Activated naive CD4-positive, alpha-beta T cell treated with anti-CD3 and anti-CD28 coated beads, Interleukin-2, amount 10 ng/mL, durations not matched to agents 7 days and 5 days (primary cell): ENCODE measurements at regions not wholly inside any gene's neighbourhood (a gene's known extent, or its start where the extent isn't known, plus 50 kb on each side); places are given as distances from the start of the nearest gene placed in this dataset.
"Not testable (repeated sequence)": the region's sequence is repeated elsewhere in the genome, so short reads cannot be mapped to it uniquely, and the experiment has no call there.

ENCODE experiments used
- CTCF ChIA-PET: fragments of 350-600 bp; sonication (Branson Sonifier 250); formaldehyde crosslinking; loops from one replicate; lab custom pipeline; 2021; ENCODE audit warnings: antibody characterized with exemption; lab: Charles Lee
- DNase-seq: peaks from one replicate; pipeline ENCODE4 v3.0.0-alpha.2; 2020
- H3K27ac Mint-ChIP-seq: one replicate; pipeline ENCODE4 v1.8.0; 2021; ENCODE audit warnings: mild to moderate bottlenecking, moderate library complexity, mixed read lengths
- H3K27me3 Mint-ChIP-seq: one replicate; pipeline ENCODE4 v1.8.0; 2021; ENCODE audit warnings: mild to moderate bottlenecking, mixed read lengths
- H3K36me3 Mint-ChIP-seq: one replicate; pipeline ENCODE4 v1.8.0; 2021; ENCODE audit warnings: mixed read lengths
- H3K4me1 Mint-ChIP-seq: one replicate; pipeline ENCODE4 v1.8.0; 2021; ENCODE audit warnings: mixed read lengths
- H3K4me3 Mint-ChIP-seq: one replicate; pipeline ENCODE4 v1.8.0; 2021; ENCODE audit warnings: mild to moderate bottlenecking, moderate library complexity, mixed read lengths
- H3K9me3 Mint-ChIP-seq: one replicate; pipeline ENCODE4 v1.8.0; 2021; ENCODE audit warnings: mixed read lengths

DNA sequence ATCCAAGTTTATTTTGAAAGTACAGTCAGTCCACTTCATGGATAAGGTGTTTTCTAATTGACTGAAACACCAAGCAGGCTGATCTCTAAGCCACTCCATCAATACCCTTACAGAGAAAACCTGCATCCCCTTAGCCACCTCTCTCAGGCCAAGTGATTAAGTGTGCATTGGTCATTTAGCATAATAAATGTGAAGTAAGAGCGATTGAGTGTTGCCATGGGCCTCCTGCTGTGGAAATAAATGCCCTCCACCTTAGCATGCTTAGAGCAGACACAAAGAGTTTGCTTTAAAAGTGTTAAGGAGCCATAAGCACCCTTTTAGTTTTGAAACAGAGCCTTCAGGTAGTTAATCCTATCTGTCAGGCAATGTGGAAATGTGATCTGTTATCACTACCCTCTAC is 386.5 kb downstream of the GPAT3 start:
- no peaks in the 10 kb centered on the region for H3K27me3 Mint-ChIP-seq
- H3K27ac Mint-ChIP-seq, result no peak overlapping the region
- no peak overlapping the region for H3K4me3 Mint-ChIP-seq
- no peaks in the 10 kb centered on the region for H3K36me3 Mint-ChIP-seq
- no peaks in the 10 kb centered on the region for H3K9me3 Mint-ChIP-seq
- no peak for DNase-seq
- no peaks in the 10 kb centered on the region for H3K4me1 Mint-ChIP-seq
- CTCF ChIA-PET, result no interaction called here

GRCh38 chr4:83921124-83921523 is 385.2 kb downstream of the GPAT3 start:
- Mint-ChIP-seq H3K27me3 (no peaks in the 10 kb centered on the region), H3K27ac (no peak overlapping the region), H3K4me1 (no peaks in the 10 kb centered on the region), H3K9me3 (no peaks in the 10 kb centered on the region), H3K36me3 (no peaks in the 10 kb centered on the region), H3K4me3 (no peak overlapping the region)
- CTCF ChIA-PET, result no interaction called here
- no peak for DNase-seq

DNA sequence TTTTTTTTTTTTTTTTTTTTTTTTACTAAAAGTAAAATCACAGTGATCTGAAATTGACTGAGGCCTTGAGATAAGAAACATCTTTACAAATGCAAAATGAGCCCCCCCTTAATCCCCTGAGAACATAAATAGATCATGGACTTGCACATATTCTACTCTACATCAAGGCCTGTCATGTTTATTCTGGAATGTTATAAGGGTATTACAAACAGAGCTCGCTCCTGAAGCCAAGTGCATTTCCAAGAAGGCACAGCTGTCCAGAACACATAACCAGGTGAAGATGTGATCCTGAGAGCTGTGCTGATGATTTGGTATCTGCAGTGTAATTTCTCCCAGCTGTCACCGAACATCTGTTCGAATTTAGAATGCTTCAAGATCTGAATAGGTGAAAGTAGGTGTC is 384.5 kb downstream of the GPAT3 start:
- Mint-ChIP-seq H3K9me3 (no peaks in the 10 kb centered on the region), H3K27ac (no peak overlapping the region), H3K36me3 (no peaks in the 10 kb centered on the region), H3K4me1 (no peaks in the 10 kb centered on the region), H3K27me3 (no peaks in the 10 kb centered on the region), H3K4me3 (no peak overlapping the region)
- DNase-seq, result no peak
- CTCF ChIA-PET, result no interaction called here

- CTCF ChIA-PET, result no interaction called here
- Mint-ChIP-seq H3K36me3 (no peaks in the 10 kb centered on the region), H3K27me3 (no peaks in the 10 kb centered on the region)
Observed at GRCh38 chr4:83917572-83917971, 381.7 kb downstream of the GPAT3 start.

DNA sequence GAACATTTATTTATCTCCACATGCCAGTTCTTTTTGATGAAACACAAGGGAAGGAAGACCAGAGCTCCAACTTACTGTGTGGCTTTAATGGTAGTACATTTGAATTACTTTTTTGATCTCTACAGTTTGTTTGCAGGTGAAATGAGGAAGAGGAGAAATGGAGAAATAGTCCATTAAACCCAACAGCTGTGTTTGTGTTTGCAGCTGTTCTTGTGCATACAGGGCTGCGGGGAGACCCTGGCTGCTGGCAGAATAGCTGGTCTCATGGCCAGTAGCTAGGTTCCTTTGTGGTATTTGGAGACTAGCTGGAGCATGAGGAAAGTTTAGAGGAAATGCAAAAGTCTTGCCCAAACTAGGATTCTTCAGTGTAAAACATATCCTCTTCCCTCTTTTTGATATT is 374.8 kb downstream of the GPAT3 start:
- Mint-ChIP-seq H3K27ac (no peak overlapping the region), H3K27me3 (no peaks in the 10 kb centered on the region), H3K36me3 (no peaks in the 10 kb centered on the region), H3K4me1 (no peaks in the 10 kb centered on the region), H3K9me3 (no peaks in the 10 kb centered on the region), H3K4me3 (no peak overlapping the region)
- CTCF ChIA-PET, result no interaction called here
- DNase-seq, result no peak

More at GRCh38 chr4:83917572-83917971, 381.7 kb downstream of the GPAT3 start:
- DNase-seq, result no peak
- Mint-ChIP-seq H3K4me3 (no peak overlapping the region), H3K4me1 (no peaks in the 10 kb centered on the region), H3K9me3 (no peaks in the 10 kb centered on the region), H3K27ac (no peak overlapping the region)

GRCh38 chr4:83906561-83906960 is 370.7 kb downstream of the GPAT3 start:
- Mint-ChIP-seq H3K27ac (no peak overlapping the region), H3K4me3 (no peak overlapping the region), H3K27me3 (no peaks in the 10 kb centered on the region), H3K36me3 (no peaks in the 10 kb centered on the region), H3K9me3 (no peaks in the 10 kb centered on the region), H3K4me1 (no peaks in the 10 kb centered on the region)
- CTCF ChIA-PET, result no interaction called here
- DNase-seq, result no peak

DNA sequence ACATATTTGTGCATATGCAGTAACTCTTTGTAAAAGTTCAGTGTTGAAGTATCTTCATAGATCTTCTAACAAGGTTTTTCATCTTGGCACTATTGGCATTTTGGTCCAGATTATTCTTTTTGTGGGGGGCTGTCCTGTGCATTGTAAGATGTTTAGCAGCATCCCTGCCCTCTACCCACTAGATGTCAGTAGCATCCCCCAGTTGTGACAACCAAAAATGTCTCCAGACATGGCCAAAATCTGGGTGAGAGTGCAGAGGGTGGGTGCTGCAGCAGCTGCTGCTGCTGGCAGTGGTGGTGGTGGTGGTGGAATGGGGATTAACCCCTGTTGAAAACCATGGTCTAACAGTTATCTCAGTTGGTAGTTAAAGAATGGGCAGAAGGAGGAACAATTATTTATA is 370.0 kb downstream of the GPAT3 start:
- Mint-ChIP-seq H3K36me3 (no peaks in the 10 kb centered on the region), H3K27me3 (no peaks in the 10 kb centered on the region), H3K9me3 (no peaks in the 10 kb centered on the region), H3K4me1 (no peaks in the 10 kb centered on the region), H3K4me3 (no peak overlapping the region), H3K27ac (no peak overlapping the region)
- no peak for DNase-seq
- CTCF ChIA-PET, result no interaction called here

DNA sequence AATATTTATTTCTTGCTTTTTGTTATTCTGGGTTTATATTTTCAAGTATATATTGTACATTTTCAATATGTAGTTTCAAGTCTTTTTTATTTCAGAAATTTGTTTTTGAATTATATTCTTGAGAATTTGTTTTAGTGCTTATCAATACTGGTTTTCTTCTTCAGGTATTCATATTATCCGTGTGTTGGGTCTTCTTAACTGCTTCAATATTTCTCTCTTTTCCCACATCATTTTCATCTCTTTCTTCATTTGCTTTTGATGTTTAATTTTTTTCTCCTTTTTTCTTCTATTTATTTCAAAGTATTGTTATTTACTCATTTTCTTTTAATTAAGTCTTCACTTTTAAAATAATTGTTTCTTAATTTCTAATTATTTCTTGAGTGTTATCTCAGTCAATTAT is 367.8 kb downstream of the GPAT3 start:
- DNase-seq, H3K9me3 Mint-ChIP-seq, H3K27ac Mint-ChIP-seq, H3K4me3 Mint-ChIP-seq, H3K27me3 Mint-ChIP-seq, H3K4me1 Mint-ChIP-seq, CTCF ChIA-PET, H3K36me3 Mint-ChIP-seq: not testable (repeated sequence)

DNA sequence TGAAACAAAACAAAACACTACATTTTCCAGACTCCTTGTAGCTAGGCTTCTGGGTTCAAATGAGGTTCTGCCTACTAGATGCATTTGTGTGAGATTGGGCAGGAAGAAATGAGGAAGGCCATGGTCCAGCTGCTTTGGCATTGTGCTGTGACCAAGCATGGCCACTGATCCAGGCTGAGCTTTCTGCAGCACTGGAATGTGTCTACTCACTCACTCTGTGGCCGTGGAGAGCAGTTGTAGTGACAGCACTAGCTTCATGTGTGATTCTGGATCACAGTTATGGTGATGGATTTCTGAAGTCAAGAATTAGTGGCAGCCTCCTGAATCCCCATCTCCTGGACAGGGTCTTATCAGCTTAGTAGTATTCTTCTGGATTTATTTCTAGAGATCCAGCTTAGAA is 358.9 kb downstream of the GPAT3 start:
- Mint-ChIP-seq H3K36me3 (no peaks in the 10 kb centered on the region), H3K4me1 (no peaks in the 10 kb centered on the region), H3K27me3 (no peaks in the 10 kb centered on the region), H3K27ac (no peak overlapping the region), H3K9me3 (no peaks in the 10 kb centered on the region), H3K4me3 (no peak overlapping the region)
- DNase-seq, result no peak
- CTCF ChIA-PET, result no interaction called here

GRCh38 chr4:83890816-83891215 is 354.9 kb downstream of the GPAT3 start:
- Mint-ChIP-seq H3K4me3 (no peak overlapping the region), H3K4me1 (no peaks in the 10 kb centered on the region), H3K27ac (no peak overlapping the region), H3K36me3 (no peaks in the 10 kb centered on the region), H3K27me3 (no peaks in the 10 kb centered on the region), H3K9me3 (no peaks in the 10 kb centered on the region)
- DNase-seq, result no peak
- CTCF ChIA-PET, result no interaction called here

DNA sequence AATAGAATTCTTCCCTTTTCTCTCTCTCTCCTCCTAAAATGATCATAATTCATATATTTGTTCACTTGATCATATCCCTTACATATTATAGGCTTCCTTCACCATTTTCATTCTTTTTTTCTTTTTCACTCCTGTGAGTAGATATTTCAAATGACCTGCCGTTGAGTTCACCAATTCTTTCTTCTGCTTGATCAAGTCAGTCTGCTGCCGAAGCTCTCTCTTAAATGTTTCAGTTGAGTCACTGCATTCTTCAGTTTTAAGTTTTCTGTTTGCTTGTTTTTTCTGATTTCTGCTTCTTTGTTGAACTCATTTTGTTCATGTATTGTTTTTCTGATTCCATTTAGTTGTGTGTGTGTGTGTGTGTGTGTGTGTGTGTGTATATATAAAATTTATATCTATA is 354.3 kb downstream of the GPAT3 start:
- Mint-ChIP-seq H3K27me3 (no peaks in the 10 kb centered on the region), H3K4me3 (no peak overlapping the region), H3K27ac (no peak overlapping the region), H3K36me3 (no peaks in the 10 kb centered on the region), H3K9me3 (no peaks in the 10 kb centered on the region), H3K4me1 (no peaks in the 10 kb centered on the region)
- no peak for DNase-seq
- CTCF ChIA-PET, result no interaction called here

DNA sequence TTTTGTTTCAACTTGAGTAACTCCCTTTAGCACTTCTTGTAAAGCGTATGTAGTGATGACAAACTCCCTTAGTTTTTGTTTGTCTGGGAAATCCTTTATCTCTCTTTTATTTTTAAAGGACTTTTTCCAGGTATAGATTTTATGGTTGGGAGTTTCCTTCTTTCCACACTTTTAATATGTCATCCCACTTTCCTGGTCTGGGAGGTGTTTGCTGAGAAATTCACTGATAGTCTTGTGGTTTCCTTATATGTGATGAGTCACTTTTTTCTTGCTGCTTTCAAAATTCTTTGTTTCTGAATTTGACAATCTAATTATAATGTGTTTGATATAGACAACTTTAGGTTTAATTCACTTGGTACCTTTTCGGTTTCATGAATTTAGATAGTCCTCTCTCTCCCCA is 353.9 kb downstream of the GPAT3 start:
- Mint-ChIP-seq H3K9me3 (no peaks in the 10 kb centered on the region), H3K27me3 (no peaks in the 10 kb centered on the region), H3K4me1 (no peaks in the 10 kb centered on the region), H3K27ac (no peak overlapping the region), H3K36me3 (no peaks in the 10 kb centered on the region), H3K4me3 (no peak overlapping the region)
- CTCF ChIA-PET, result no interaction called here
- DNase-seq, result no peak

DNA sequence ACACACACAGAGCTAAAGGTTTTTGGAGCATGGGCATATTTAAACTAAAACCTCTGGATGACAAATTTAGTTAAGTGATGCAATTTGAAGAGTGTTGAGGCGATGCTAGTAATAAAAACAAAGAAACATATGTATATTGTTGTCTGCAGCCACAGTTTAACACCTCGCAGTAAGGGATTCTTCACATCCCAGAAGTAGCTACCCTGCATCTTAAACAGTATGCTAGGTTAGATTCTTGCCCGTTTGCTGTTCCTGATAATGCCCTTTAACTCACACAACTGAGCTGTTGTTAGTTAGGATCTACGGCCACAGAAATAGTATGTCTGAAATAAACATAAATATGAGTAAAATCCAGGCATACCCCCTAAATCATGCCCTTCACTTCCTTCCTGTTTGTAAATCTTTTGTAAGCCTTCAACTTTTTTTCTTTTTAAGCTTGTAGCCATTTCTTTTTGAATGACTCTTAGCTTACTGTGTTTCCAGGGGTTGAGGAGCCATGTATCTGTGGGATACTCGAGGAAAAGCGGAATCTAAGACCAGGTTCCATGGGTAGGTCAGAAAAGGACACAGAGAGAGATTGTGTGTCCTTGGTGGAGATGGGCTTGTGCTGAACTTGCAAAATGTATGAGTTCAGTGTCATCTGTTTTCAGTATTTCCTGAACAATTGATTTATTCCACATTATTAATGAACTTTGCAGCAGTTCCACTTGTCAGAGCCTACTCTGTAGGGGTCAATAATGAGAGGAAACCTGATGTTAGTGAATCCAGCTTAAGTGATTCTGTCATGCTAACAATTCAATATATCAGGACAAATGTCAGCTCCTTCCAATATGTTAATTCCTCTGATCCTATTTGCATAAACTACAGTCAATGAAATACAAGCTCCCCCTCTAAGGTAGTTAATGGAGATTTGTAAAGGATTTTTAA is 349.6 kb downstream of the GPAT3 start:
- DNase-seq, result no peak
- Mint-ChIP-seq H3K36me3 (no peaks in the 10 kb centered on the region), H3K4me1 (no peaks in the 10 kb centered on the region), H3K27me3 (no peaks in the 10 kb centered on the region), H3K9me3 (no peaks in the 10 kb centered on the region), H3K27ac (no peak overlapping the region), H3K4me3 (no peak overlapping the region)
- CTCF ChIA-PET, result interaction anchor here (0.6 kb wide), 1 partner anchor 618 kb away, joined by 3 read pairs; no protein-coding TSS in a partner anchor

GRCh38 chr4:83876047-83876446 is 340.1 kb downstream of the GPAT3 start:
- no peak for DNase-seq
- H3K9me3 Mint-ChIP-seq, result no peaks in the 10 kb centered on the region
- CTCF ChIA-PET, result no interaction called here
- H3K27ac Mint-ChIP-seq, result no peak overlapping the region
- H3K4me3 Mint-ChIP-seq, result no peak overlapping the region
- H3K36me3 Mint-ChIP-seq, result no peaks in the 10 kb centered on the region
- H3K4me1 Mint-ChIP-seq, result no peaks in the 10 kb centered on the region
- H3K27me3 Mint-ChIP-seq, result no peaks in the 10 kb centered on the region

- Mint-ChIP-seq H3K27ac (no peak overlapping the region), H3K27me3 (no peaks in the 10 kb centered on the region), H3K9me3 (no peaks in the 10 kb centered on the region), H3K36me3 (no peaks in the 10 kb centered on the region), H3K4me1 (no peaks in the 10 kb centered on the region), H3K4me3 (no peak overlapping the region)
- no peak for DNase-seq
- CTCF ChIA-PET, result no interaction called here
Observed at GRCh38 chr4:83875437-83875836, 339.5 kb downstream of the GPAT3 start.
